Jurkat, Clone E6-1 (cell line): ENCODE measurements at regions not wholly inside any gene's neighbourhood (a gene's known extent, or its start where the extent isn't known, plus 50 kb on each side); places are given as distances from the start of the nearest gene placed in this dataset.
"Not testable (repeated sequence)": the region's sequence is repeated elsewhere in the genome, so short reads cannot be mapped to it uniquely, and the experiment has no call there.

Experiments used
- DNase-seq: peaks from one replicate; pipeline ENCODE4 v3.0.0-alpha.2; 2011; ENCODE audit warnings: low read depth, low spot score
- H3K4me3 ChIP-seq: 2 replicates; pipeline ENCODE4 v1.5.1; 2011; ENCODE audit warnings: mild to moderate bottlenecking, low read length, control low read depth, moderate library complexity

GRCh38 chr20:2203436-2203835 lies 92.4 kb upstream of the TGM3 start:
- no peak for DNase-seq

GRCh38 chr20:2204021-2204420 lies 91.8 kb upstream of the TGM3 start:
- H3K4me3 ChIP-seq, result no peak overlapping the region

More at GRCh38 chr20:2203436-2203835, 92.4 kb upstream of the TGM3 start:
- H3K4me3 ChIP-seq, result no peak overlapping the region

DNA sequence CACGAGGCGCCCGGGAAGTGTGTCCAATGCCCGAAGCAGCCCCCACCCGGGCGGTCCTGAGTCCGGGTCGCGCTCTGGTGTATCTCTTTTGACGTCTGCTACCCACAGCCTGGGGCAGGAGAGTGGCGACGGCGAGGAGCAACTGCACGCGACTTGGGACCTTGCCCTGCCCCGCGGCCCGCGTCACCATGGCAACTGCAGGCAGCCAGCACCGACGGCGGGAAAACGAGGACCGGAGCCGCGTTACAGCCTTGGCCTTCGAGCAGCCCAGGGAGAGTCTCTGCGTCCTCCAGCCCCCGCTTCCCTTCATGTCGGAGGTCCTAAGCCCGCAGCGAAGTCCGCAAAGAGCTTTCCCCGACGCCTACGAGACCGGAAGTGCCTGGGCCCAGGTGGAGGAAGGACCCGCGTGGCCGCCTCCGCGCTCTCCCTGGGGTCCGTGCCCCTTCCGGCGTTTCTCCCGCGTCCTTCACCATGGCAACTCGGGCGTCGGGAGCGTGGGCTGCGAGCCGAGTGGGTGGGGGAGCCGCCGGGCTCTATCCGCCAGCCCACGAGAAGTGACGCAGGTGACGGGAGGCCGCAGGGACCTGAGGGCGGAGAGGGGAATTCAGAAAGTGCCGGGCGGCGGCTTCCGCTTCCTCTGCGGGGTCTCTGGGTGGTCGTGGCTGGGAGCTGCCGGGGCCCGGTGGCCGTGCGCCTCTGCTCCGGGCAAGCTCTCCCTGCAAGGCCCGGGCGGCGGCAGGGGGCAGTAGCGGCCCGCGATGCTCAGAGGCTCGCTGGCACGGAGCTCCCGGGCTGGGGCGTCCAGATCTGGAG lies 88.6 kb upstream of the TGM3 start:
- DNase-seq, result no peak
- peak overlapping the region; percentile 43 for H3K4me3 ChIP-seq

More at GRCh38 chr20:2204021-2204420, 91.8 kb upstream of the TGM3 start:
- DNase-seq, result no peak

GRCh38 chr20:2207770-2208097 lies 88.1 kb upstream of the TGM3 start:
- no peak overlapping the region; the same call in 1 of the 2 replicates for H3K4me3 ChIP-seq

DNA sequence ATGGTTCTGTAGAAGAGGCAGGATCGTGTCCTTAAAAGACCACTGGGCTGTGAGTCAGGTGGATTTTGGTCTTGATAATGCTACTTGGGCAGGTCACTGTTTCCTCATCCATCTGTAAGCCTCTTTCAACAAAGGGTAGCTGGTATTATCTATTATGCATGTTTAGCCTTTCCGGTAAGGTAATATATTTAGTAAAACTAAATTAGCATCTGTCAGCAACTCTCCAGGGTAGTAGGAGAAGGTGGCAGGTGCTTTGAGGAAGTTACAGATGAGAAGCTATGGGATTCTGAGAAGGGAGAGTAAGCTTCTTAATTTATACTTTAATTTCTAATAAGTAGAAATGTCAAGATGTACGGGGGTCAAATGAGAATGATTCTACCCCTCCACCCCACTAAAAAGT lies 86.9 kb upstream of the TGM3 start:
- no peak overlapping the region for H3K4me3 ChIP-seq

More at GRCh38 chr20:2207770-2208097, 88.1 kb upstream of the TGM3 start:
- no peak for DNase-seq

GRCh38 chr20:2210646-2211552 lies 84.9 kb upstream of the TGM3 start:
- no peak overlapping the region for H3K4me3 ChIP-seq
- no peak for DNase-seq

More for the DNA sequence above, 86.9 kb upstream of the TGM3 start:
- DNase-seq, result no peak

- DNase-seq, result no peak
- no peak overlapping the region for H3K4me3 ChIP-seq
Measured at GRCh38 chr20:2212456-2213015, 83.3 kb upstream of the TGM3 start.

- H3K4me3 ChIP-seq, result no peak overlapping the region
- DNase-seq, result no peak
Measured at GRCh38 chr20:2213401-2213800, 82.4 kb upstream of the TGM3 start.

DNA sequence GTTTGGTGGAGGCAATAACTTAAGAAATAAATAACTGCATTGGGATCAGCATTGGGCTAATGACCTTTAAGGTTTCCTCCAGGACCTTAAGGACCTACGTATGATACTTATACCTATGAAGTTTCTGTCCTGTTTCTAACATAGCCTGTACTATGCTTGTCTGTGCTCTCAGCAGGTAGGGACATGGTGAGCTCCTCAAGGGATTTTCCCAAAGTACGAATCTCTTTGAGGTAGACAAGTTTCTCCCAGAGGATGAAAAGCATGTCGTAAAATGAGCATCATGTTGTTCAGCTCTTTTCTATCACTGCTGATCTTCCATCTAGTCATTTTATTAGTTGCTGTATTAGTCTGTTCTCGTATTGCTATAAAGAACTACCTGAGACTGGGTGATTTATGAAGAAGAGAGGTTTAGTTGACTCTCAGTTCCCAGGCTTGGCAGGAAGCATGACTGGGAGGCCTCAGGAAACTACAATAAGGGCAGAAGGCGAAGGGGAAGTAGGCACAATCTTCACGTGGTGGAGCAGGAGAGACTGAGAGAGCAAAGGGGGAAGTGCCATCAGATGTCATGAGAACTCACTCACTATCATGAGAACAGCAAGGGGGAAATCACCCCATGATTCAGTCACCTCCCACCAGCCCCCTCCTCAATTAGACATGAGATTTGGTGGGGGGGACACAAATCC lies 77.8 kb upstream of the TGM3 start:
- no peak overlapping the region for H3K4me3 ChIP-seq
- DNase-seq, result no peak

DNA sequence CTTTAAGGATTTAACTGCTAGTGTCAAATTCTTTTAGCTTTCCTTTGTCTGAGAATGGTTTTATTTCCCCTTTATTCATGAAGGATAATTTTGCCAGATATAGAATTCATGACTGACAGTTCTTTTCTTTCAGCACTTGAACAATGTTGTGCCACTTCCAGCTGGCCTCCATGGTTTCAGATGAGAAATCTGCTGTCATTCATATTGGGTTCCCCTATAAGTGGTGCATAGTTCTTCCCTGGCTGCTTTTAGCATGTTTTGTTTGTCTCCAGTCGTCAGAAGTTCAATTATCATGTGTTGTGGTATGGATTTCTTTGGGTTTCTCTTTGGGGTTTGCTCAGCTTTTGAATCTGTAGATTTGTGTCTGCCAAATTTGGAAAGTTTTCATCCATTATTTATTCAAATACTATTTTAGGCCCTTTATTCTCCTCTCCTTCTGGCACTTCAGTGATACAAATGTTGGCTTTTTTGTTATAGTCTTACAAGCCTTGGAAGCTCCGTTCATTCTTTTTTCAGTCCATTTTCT lies 76.3 kb upstream of the TGM3 start:
- no peak for DNase-seq
- no peak overlapping the region for H3K4me3 ChIP-seq

GRCh38 chr20:2220298-2220697 lies 75.5 kb upstream of the TGM3 start:
- no peak overlapping the region for H3K4me3 ChIP-seq
- DNase-seq, result no peak

- H3K4me3 ChIP-seq, result no peak overlapping the region
- DNase-seq, result no peak
Measured at GRCh38 chr20:2221921-2222320, 73.9 kb upstream of the TGM3 start.

DNA sequence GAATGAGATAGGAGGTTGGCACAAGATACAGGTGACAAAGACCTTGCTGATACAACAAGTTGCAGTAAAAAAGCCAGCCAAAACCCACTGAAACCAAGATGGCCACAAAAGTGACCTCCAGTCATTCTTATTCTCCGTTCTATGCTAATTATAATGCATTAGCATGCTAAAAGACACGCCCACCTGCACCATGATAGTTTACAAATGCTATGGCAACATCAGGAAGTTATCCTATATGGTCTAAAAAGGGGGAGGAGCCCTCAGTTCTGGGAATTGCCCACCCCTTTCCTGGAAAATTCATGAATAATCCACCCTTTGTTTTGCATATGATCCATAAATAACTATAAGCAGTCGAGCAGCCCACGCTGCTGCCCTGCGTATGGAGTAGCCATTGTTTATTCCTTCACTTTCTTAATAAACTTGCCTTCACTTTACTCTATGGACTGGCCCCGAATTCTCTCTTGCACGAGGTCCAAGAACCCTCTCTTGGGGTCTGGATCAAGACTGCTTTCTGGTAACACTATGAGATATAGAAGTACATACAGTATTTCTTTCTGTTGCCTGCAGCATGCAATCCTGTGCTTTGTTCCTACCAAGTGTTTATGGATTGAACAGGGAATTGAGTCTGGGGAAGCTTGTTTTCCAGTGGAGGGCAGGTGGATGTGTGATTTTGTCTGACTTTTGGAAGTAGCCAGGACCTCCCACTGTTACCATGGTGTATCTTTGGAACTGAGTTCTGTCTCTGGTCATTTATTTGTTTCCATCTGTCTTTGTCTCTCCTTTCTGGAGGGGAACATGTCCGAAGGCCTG lies 72.0 kb upstream of the TGM3 start:
- H3K4me3 ChIP-seq, result no peak overlapping the region
- no peak for DNase-seq

GRCh38 chr20:2224368-2224639 lies 71.5 kb upstream of the TGM3 start:
- DNase-seq, result no peak
- H3K4me3 ChIP-seq, result no peak overlapping the region

DNA sequence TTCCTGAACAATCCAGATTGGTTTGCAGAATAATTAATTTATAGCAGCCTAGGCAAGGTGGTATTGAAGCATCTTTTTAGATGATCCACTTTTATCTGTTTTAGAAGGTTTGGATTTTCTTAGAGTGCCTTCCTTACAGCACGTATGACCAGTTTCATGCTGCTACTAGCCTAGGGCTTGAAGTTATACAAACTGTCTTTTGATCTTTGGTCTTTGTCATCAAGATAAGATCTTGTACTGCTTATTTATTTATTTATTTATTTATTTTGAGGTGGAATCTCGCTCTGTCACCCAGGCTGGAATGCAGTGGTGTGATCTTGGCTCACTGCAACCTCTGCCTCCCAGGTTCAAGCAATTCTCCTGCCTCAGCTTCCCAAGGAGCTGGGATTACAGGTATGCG lies 68.5 kb upstream of the TGM3 start:
- not testable (repeated sequence) for DNase-seq, H3K4me3 ChIP-seq

- DNase-seq, result no peak
- no peak overlapping the region for H3K4me3 ChIP-seq
Measured at GRCh38 chr20:2227861-2228260, 67.9 kb upstream of the TGM3 start.

GRCh38 chr20:2228926-2229325 lies 66.9 kb upstream of the TGM3 start:
- DNase-seq, result no peak
- no peak overlapping the region for H3K4me3 ChIP-seq

- DNase-seq, result no peak
- H3K4me3 ChIP-seq, result no peak overlapping the region
Measured at GRCh38 chr20:2230726-2231488, 64.9 kb upstream of the TGM3 start.
